GM18502 (cell line): ENCODE measurements at regions not wholly inside any gene's neighbourhood (a gene's known extent, or its start where the extent isn't known, plus 50 kb on each side); places are given as distances from the start of the nearest gene placed in this dataset.

Experiments
- ATAC-seq: cut with Tn5 transposase; IDR thresholded peaks from one replicate; pipeline ENCODE4 v1.9.1; 2021; ENCODE audit warnings: mild to moderate bottlenecking; ENCODE audit not compliant: unreplicated experiment, poor library complexity

DNA sequence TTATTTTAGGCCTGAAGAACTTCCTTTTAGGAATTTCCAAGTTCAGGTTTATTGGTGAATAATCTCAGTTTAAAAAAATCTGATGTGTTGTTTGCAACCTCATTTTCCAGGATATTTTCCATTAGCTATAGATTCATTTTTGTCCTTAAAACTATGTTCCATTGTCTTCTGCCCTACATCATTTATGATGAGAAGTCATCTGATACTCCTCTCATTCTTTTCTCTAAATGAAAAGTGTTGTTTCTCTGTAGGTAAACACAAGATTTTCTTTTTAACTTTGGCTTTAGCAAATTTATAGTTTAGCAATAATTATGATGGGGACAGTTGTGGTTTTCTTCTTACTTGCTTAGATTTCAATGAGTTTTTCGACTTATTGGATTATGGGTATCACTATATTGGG lies 427.3 kb downstream of the DCDC2C start:
- ATAC-seq, result no peak

DNA sequence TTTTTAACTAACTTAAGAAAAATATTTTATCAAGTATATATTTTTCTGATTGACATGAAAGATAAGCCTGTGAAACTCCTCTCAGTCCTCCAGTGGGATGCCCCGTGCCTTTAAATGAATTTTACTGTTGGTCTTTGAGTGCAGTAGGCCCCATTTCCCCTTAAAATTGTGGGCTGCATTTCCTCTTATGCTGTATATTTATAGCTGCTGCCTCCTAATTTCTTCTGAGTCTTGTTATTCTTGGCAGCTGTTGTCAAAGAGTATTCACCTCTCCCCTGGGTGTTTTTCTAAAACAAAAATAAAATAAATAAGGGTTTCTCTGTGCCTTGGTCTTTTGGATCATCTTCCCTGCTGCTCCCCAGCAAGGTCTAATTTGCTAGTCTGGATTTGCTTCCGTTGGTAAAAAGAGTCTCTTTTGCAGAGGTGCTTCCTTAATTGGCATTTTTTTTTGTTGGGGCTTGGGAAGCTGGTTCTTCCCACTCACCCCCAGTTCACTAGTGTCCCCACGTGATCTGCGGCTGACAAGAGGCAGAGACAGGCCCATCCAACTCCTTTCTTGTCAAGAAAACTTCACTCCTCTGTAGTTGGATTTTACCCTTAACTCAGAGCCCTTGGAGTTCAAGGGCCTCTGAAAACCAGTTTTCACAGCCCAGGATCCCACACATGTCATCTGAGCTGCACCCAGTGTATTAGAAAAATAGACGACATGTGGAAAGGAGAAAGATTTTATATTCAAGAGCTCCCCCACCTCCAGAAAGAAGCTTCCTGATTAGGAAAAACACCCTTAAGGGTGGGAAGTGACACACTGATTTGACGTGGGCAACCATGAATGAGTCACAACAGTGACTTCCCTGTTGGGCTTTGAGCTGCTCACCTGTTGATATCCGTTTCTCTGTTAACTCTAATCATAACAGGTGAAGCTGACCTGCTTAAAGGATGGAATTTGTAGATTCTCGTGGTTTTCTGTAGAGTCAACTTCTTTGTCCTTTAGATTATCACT lies 431.5 kb downstream of the DCDC2C start:
- ATAC-seq, result no peak

DNA sequence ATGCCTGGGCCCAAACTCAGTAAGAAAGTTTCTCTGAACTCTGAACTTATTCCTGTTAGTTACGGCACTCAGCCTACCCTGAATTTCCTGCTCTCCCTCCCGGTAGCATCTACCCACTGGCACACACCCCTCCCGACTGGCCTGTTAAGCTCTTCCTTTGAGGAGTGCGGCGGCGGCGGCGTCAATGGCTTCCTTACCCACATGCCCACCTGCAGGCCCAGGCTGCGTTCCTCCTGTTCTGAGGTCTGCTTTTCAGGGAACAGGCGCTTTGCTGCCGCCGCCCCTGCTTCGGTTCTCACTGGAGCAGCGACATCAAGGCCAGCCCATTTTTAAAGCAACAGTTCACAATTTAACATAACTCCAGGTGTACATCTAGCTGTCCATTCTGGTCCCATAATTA lies 432.4 kb downstream of the DCDC2C start:
- ATAC-seq, result no peak

GRCh38 chr2:4139316-4139715 lies 435.9 kb downstream of the DCDC2C start:
- no peak for ATAC-seq

GRCh38 chr2:4139731-4140130 lies 436.4 kb downstream of the DCDC2C start:
- no peak for ATAC-seq

- no peak for ATAC-seq
Measured at GRCh38 chr2:4140281-4140970, 437.1 kb downstream of the DCDC2C start.

GRCh38 chr2:4144731-4145130 lies 441.4 kb downstream of the DCDC2C start:
- ATAC-seq, result no peak

GRCh38 chr2:4151521-4151920 lies 448.1 kb downstream of the DCDC2C start:
- no peak for ATAC-seq

DNA sequence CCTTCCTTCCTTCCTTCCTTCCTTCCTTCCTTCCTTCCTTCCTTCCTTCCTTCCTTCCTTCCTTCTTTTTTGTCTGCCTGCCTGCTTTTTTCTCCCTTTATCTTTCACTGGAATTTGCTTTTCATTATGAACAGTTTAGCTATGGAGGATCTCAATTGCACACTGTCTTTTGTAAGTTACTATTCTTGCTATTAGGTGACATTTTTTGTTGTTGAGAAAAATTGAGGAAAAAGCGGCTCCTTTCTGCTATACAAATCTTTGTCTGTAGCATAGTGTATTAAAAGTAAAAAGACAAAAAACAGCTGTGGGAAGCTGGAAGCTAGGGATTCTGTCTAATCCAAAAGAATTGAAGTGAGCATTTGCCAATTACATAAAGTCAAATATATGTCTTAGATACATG lies 448.7 kb downstream of the DCDC2C start:
- ATAC-seq, result no peak

DNA sequence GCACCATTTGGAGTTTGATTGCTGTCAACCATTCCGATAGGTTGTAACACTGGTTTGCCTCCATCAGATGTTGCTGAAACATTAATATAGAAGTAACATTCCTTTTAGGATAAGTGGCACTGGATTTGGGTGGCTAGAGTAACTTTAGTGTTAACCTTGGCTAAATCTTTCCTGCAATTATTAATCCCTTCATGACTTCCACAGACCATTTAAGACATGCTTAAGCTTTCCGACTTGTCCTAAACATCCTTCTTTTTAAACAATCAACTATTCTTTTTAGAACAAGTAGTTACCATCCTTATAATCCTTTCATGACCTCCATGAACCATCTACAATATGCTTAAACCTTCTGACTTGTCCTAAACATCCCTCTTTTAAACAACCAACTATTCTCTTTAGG lies 465.5 kb downstream of the DCDC2C start:
- ATAC-seq, result no peak

DNA sequence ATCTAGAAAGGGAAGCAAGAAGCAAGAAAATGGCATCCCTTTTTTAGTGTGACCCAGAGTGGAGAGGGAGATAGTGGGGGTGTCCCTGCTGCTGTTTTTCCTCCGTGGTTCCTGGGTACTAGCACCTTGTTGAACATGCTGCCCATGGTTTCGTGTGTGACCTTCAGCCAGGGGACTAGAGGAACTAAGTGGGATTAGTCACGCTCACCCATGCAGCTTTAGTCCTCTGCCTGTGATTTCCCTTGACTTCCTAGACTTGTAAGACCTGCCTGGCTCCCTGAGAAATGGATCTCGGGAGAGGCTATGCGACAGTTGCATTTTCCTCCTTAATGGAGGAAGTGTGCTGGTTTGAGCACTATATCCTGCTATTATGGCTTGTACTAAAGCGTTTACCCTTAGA lies 471.4 kb downstream of the DCDC2C start:
- ATAC-seq, result no peak

GRCh38 chr2:4175343-4175742 lies 472.0 kb downstream of the DCDC2C start:
- no peak for ATAC-seq

DNA sequence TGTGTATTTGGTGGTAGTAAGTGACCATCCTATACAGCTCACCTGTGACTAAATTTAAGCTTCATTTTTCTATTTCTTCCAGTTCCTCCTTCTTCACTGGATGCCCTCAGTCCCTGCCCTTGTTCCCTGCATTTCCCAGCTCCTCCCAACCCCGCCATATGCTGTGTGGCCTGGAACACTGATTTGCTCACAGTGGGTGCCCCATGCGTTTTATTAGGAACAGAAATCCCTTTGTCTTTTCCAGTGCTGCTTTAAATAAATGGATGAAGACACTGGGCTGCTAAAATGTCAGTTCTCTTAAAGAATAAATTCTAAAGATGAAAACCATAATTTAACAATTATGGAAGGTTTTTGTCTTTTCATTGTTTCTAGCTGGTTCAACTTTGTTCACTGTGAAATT lies 477.3 kb downstream of the DCDC2C start:
- no peak for ATAC-seq

DNA sequence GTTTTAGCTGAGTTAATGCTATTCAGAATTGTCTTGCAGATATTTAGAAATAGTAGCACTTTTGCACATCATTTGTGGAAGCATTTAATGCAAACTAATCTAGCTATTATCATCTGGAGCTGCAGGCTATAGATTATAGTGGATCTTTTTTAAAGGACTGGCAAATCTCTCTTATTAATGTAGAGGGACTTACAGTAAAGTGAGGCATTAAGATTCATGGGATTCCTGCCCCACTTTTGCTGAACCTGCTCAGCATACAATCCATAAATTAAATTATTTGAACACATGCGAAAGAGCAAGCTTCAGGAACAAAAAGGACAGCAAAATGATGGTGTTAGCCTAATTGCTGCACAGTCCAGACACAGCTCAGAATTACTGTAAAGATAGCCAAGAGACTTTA lies 477.7 kb downstream of the DCDC2C start:
- ATAC-seq, result no peak

DNA sequence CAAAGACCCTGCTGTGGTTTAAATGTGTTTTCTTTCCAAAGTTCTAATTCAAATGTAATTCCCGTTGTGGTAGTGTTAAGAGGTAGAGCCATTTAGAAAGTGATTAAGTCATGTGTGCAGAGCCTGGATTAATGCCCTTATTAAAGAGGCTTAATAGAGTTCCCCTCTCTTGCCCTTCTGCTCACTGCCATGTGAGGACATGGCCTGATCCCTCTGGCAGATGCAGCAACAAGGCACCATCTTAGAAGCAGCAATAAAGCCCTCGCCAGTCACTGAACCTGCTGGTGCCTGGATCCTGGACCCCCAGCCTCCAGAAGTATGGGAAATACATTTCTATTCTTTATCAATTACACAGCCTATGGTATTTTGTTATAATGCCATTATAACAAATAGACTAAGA lies 485.2 kb downstream of the DCDC2C start:
- no peak for ATAC-seq

GRCh38 chr2:4190548-4190947 lies 487.2 kb downstream of the DCDC2C start:
- ATAC-seq, result no peak

DNA sequence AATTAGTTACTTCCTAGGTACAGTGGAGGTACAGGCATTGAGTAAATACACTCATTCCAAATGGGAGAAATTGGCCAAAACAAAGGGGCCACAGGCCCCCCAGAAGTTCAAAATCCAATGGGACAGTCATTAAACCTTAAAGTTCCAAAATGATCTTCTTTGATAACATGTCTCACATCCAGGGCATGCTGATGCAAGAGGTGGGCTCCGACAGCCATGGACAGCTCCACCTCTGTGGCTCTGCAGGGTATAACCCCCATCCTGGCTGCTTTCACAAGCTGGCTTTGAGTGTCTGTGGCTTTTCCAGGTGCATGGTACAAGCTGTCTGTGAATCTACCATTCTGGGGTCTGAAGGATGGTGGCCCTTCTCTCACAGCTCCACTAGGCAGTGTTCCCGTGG lies 488.7 kb downstream of the DCDC2C start:
- no peak for ATAC-seq

- ATAC-seq, result no peak
Measured at GRCh38 chr2:4214444-4215205, 511.2 kb downstream of the DCDC2C start.

GRCh38 chr2:4217737-4218136 lies 514.4 kb downstream of the DCDC2C start:
- ATAC-seq, result no peak

DNA sequence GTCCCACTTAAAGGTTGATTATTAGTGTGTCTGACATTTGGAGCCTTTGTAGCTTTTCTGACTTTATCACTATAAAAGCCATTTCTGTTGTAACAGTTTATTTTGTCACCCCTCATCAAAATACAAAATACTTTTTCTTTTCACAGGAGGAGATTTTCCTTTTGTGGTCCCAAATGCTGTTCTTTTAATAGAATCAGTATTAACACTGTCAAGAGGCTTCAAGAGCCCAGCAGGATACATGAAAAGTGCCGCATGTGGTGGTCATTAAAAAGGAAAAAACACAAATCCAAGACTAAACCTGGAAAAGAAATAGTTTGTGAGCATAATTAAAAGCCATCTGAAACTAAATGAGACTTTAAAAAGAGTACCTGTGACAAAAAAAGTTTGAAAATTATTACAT lies 515.7 kb downstream of the DCDC2C start:
- no peak for ATAC-seq

GRCh38 chr2:4219571-4219970 lies 516.2 kb downstream of the DCDC2C start:
- no peak for ATAC-seq
